Mucosa of rectum (tissue), 2 donors: ENCODE measurements at regions not wholly inside any gene's neighbourhood (a gene's known extent, or its start where the extent isn't known, plus 50 kb on each side); places are given as distances from the start of the nearest gene placed in this dataset.

Experiments
- H3K27ac ChIP-seq, 2 donors: one replicate each; pipeline ENCODE4 v1.7.0; 2013; ENCODE audit warnings: inconsistent platforms in 2 of 2, low read depth in 2 of 2, low read length in 2 of 2
- H3K27me3 ChIP-seq, 2 donors: one replicate each; pipeline ENCODE4 v1.7.0; 2013; ENCODE audit warnings: low read length in 2 of 2; ENCODE audit not compliant: control insufficient read depth in 2 of 2, insufficient read depth in 2 of 2
- H3K36me3 ChIP-seq, 2 donors: one replicate each; pipeline ENCODE4 v1.7.0; 2013; ENCODE audit warnings: low read length in 2 of 2; ENCODE audit not compliant: control insufficient read depth in 2 of 2, insufficient read depth in 2 of 2
- H3K4me1 ChIP-seq, 2 donors: one replicate each; pipeline ENCODE4 v1.7.0; 2013; ENCODE audit warnings: low read length in 2 of 2, mild to moderate bottlenecking in 1 of 2; ENCODE audit not compliant: control insufficient read depth in 2 of 2, insufficient read depth in 2 of 2
- H3K4me3 ChIP-seq, 2 donors: one replicate each; pipeline ENCODE4 v1.7.0; 2013; ENCODE audit warnings: low read length in 2 of 2
- H3K9ac ChIP-seq, 2 donors: one replicate each; pipeline ENCODE4 v1.7.0; 2013; ENCODE audit warnings: low read length in 2 of 2, low read depth in 1 of 2, mild to moderate bottlenecking in 1 of 2
- H3K9me3 ChIP-seq, 2 donors: one replicate each; pipeline ENCODE4 v1.7.0; 2013; ENCODE audit warnings: low read length in 2 of 2; ENCODE audit not compliant: control insufficient read depth in 2 of 2
- donor health status: healthy.
- donor health status: Normal muscosa, but diverticular disease.

DNA sequence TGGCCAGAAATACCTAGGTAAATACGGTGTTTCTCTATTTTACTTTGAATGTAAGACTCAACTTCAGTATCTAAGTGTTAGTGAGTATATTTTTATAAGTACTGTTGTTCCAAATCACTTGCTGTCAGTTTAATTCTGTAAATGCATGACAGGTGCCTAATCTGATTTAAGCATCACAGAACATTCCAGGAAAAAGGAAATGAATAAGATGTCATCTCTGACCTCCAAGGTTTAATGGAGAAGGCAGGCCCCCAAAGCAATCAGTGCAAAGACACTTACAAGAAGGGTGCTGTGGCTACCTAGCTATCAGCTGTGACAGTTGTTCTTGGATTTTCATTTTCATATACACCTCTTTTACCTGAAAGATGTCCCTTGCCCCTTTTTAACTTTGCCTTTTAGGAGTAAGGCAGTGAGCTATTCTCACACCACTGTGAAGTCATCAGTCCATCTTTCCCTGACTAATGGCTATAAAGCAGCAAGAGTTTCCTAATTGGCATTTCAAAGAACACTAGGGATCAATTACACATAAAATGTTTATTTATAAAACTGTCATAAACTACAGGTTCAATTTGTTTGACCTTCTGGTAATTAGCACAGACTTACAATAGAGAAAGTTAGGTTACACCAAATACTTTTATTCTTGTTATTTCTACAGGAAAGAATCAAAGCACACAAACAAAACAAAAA, 427.6 kb downstream of the SPRY2 start:
- Histone ChIP-seq H3K27ac (no peak overlapping the region), H3K9ac (no peak overlapping the region), H3K4me1 (no peaks in the 10 kb centered on the region)

GRCh38 chr13:79912403-79912802, 428.5 kb downstream of the SPRY2 start:
- H3K9me3 ChIP-seq = no peaks in the 10 kb centered on the region
- no peak overlapping the region for H3K9ac ChIP-seq
- H3K4me1 ChIP-seq = no peaks in the 10 kb centered on the region
- no peak overlapping the region for H3K27ac ChIP-seq
- no peak overlapping the region for H3K4me3 ChIP-seq
- no peaks in the 10 kb centered on the region for H3K36me3 ChIP-seq
- H3K27me3 ChIP-seq = no peaks in the 10 kb centered on the region

More for the DNA sequence above, 427.6 kb downstream of the SPRY2 start:
- Histone ChIP-seq H3K4me3 (no peak overlapping the region), H3K9me3 (no peaks in the 10 kb centered on the region), H3K27me3 (no peaks in the 10 kb centered on the region), H3K36me3 (no peaks in the 10 kb centered on the region)

GRCh38 chr13:79910875-79911540, 429.9 kb downstream of the SPRY2 start:
- H3K9ac ChIP-seq = no peak overlapping the region
- no peak overlapping the region for H3K27ac ChIP-seq
- H3K4me1 ChIP-seq = no peaks in the 10 kb centered on the region
- no peak overlapping the region for H3K4me3 ChIP-seq
- no peaks in the 10 kb centered on the region for H3K36me3 ChIP-seq
- no peaks in the 10 kb centered on the region for H3K27me3 ChIP-seq
- H3K9me3 ChIP-seq = no peaks in the 10 kb centered on the region

- H3K4me3 ChIP-seq = no peak overlapping the region
- no peaks in the 10 kb centered on the region for H3K9me3 ChIP-seq
- no peaks in the 10 kb centered on the region for H3K36me3 ChIP-seq
Observed at GRCh38 chr13:79909644-79910043, 428.7 kb downstream of the NDFIP2 start.

DNA sequence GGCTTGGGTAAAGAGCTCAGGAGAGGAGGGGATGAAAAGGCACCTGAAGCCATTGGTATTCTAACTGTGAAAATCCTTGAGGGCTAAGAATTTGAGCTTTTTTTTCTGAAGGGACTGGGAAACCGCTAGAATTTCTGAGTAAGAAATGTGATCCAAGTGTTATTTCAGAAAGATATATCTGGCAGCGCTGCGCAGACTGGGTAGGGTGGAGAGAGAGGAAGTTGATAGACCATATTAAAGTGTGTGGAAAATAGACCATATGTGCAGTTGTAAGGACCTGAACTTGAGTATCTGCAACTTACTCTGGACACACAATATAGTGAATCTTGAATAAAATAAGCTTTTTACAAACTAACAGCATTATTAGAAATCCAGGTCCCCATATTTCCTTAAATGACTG, 427.4 kb downstream of the NDFIP2 start:
- no peaks in the 10 kb centered on the region for H3K36me3 ChIP-seq
- no peaks in the 10 kb centered on the region for H3K4me1 ChIP-seq
- no peaks in the 10 kb centered on the region for H3K9me3 ChIP-seq

More at GRCh38 chr13:79909644-79910043, 428.7 kb downstream of the NDFIP2 start:
- Histone ChIP-seq H3K9ac (no peak overlapping the region), H3K27ac (no peak overlapping the region), H3K27me3 (no peaks in the 10 kb centered on the region), H3K4me1 (no peaks in the 10 kb centered on the region)

DNA sequence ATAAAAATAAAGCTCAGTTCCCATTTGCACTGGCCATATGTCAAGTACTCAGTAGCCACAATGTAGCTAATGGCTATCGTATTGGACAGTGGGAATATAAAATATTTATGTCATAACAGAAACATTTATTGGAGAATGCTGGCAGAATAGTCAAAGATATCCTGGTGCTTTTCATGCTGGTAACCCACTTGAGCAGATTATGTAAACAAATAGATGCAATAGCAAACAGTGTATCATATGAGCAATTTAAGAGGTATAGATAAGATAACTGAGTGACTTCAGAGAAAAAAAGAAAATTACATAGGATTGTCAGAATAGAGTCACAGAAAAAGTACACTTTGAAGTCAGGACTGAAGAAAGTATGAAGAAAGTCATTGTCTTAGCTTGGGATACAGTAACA, 426.6 kb downstream of the NDFIP2 start:
- Histone ChIP-seq H3K4me3 (no peak overlapping the region), H3K36me3 (no peaks in the 10 kb centered on the region), H3K27ac (no peak overlapping the region), H3K9me3 (no peaks in the 10 kb centered on the region), H3K4me1 (no peaks in the 10 kb centered on the region), H3K9ac (no peak overlapping the region), H3K27me3 (no peaks in the 10 kb centered on the region)

More for the DNA sequence above, 427.4 kb downstream of the NDFIP2 start:
- Histone ChIP-seq H3K27ac (no peak overlapping the region), H3K9ac (no peak overlapping the region), H3K27me3 (no peaks in the 10 kb centered on the region), H3K4me3 (no peak overlapping the region)

DNA sequence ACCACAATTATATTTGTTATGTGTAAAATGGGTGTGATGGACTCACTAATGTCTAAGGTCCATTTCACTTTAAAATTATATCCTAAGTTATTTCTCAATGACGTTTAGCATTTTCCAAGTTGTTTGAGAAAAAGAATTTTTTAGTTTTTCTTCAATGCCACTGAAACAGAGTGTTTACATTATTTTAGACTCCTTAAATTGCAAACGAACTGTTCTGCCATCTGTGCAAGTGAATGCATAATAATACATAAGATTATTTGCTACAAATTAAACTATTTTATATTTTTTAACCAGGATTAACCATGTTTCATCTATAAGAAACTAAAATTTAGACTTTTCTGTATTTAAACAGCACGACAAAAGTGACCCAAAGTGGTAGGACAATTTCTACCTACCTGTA, 425.4 kb downstream of the NDFIP2 start:
- no peak overlapping the region for H3K9ac ChIP-seq
- no peaks in the 10 kb centered on the region for H3K4me1 ChIP-seq
- H3K9me3 ChIP-seq = no peaks in the 10 kb centered on the region
- no peak overlapping the region for H3K4me3 ChIP-seq
- no peak overlapping the region for H3K27ac ChIP-seq
- no peaks in the 10 kb centered on the region for H3K36me3 ChIP-seq
- H3K27me3 ChIP-seq = no peaks in the 10 kb centered on the region

DNA sequence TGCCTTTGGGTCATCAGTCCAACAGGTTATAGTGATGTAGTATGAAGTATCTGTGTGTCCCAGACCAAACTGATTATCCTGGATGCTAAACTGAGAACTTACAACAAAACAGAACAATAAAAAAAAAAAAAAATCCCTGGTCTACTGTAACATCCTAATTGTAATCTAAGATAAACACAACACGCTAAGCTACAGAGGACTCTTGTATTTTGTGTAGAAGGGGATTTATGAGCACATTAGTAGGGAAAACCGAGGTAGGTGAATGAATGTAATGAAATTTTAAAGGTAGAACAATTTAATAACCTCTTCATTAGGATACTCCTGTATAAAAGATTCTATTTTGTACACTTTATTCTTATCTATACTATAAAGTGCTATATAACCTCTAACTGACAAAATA, 424.1 kb downstream of the NDFIP2 start:
- Histone ChIP-seq H3K4me1 (no peaks in the 10 kb centered on the region), H3K4me3 (no peak overlapping the region), H3K9me3 (no peaks in the 10 kb centered on the region), H3K9ac (no peak overlapping the region), H3K27me3 (no peaks in the 10 kb centered on the region), H3K36me3 (no peaks in the 10 kb centered on the region), H3K27ac (no peak overlapping the region)

DNA sequence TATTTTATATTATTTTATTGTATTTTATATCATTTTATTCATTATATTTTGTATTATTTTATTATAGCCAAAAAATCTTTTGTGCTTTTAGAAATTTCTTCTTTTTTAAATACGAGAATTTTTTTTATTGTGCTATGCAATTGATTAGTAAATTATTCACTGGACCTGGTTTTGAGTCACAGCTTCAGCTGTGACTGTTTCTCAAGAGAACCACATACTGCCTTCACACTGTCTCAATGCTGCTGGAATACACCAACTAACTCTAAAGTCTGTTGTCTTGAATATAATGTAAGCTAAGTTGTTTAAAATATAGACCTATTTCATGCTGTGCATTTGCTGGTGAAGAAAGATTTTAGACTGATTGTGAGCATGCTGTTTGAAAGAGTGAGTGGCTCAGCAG, 423.6 kb downstream of the NDFIP2 start:
- no peak overlapping the region for H3K27ac ChIP-seq
- no peak overlapping the region for H3K9ac ChIP-seq
- H3K36me3 ChIP-seq = no peaks in the 10 kb centered on the region
- no peak overlapping the region for H3K4me3 ChIP-seq
- H3K4me1 ChIP-seq = no peaks in the 10 kb centered on the region
- H3K9me3 ChIP-seq = no peaks in the 10 kb centered on the region
- no peaks in the 10 kb centered on the region for H3K27me3 ChIP-seq

DNA sequence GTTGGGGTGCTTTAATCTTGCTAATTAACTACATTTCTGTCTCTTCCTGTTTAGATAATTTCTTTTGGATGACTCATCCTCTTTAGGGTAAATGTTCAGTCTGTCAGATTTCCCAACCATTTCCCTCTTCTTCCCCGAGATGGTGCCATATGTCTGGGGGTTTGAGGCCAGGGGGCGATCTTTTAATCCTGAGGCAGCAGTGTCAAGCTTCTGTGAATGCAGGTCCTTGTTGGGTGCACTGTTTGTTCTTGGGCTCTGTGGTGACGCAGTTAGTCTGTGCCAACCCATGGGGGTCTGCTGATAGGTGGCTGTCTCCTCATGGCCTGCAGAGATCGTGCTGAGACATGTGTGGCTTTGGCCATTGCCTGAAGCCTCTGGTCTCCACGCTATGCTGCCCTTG, 420.4 kb downstream of the NDFIP2 start:
- H3K4me3 ChIP-seq = no peak overlapping the region
- H3K4me1 ChIP-seq = no peaks in the 10 kb centered on the region
- H3K9me3 ChIP-seq = no peaks in the 10 kb centered on the region
- H3K27ac ChIP-seq = no peak overlapping the region
- H3K27me3 ChIP-seq = no peaks in the 10 kb centered on the region
- H3K9ac ChIP-seq = no peak overlapping the region
- no peaks in the 10 kb centered on the region for H3K36me3 ChIP-seq
